ENCODE measurements at regions not wholly inside any gene's neighbourhood (a gene's known extent, or its start where the extent isn't known, plus 50 kb on each side); places are given as distances from the start of the nearest gene placed in this dataset.

DNA sequence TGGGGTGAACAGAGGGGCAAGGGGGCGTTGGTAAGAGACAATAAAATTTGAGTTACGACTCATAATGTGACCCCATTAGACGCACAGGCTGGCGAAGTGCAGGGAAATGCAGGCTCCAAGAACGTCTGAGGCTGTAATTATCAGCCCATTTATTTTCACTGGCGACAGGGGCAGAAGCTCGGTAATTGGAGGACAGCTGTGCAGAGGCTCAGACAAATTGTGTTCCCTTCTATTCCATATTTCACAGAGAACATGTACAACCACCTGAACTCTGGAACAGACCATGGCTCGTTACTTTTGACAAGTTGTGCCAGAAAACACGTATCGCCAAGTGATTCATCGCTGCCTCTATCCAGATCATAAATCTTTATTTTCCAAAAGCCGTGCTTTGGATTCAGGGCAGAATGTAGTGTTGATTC is 137.3 kb upstream of the FRMD4A start:
- no peak for DNase-seq

- DNase-seq = no peak
Observed at GRCh38 chr10:14466257-14466656, 135.5 kb upstream of the FRMD4A start.

DNA sequence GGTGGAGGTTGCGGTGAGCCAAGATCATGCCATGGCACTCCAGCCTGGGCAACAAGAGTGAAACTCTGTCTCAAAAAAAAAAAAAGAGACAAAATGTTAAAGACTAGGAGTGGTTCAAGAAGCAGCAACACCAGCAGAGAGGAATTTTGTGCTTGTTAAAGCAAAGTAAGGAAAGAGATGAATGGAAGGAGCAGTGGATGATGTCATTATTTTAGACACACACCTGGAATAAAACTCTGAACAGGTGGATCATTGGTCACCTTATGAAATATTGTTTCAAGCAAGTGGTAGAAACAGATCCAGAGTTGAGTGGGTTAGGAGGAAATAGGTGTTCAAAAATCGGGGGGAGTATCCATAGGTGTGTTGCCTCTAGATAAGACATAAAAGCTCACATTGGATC is 129.7 kb upstream of the FRMD4A start:
- DNase-seq = no peak

DNA sequence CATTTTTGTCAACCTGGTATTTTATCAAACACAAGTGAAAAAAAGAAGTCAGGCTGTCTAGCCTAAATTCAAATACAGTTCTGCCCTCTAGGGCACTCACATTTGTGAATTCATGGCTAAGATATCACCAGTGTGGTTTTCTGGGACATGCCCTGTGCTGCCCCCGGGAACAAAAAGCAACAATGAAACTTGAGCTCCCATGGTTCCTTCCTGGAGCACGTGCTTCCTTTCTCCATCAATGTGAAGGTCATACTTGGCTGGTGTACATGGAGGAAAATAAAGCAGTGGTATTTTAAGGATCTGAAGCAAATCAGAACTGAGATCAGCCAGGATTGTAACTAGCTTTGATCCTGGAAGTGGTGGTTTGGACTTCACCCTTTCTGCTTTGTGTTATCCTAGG is 128.9 kb upstream of the FRMD4A start:
- no peak for DNase-seq

GRCh38 chr10:14456870-14457266 is 126.1 kb upstream of the FRMD4A start:
- DNase-seq = no peak

DNA sequence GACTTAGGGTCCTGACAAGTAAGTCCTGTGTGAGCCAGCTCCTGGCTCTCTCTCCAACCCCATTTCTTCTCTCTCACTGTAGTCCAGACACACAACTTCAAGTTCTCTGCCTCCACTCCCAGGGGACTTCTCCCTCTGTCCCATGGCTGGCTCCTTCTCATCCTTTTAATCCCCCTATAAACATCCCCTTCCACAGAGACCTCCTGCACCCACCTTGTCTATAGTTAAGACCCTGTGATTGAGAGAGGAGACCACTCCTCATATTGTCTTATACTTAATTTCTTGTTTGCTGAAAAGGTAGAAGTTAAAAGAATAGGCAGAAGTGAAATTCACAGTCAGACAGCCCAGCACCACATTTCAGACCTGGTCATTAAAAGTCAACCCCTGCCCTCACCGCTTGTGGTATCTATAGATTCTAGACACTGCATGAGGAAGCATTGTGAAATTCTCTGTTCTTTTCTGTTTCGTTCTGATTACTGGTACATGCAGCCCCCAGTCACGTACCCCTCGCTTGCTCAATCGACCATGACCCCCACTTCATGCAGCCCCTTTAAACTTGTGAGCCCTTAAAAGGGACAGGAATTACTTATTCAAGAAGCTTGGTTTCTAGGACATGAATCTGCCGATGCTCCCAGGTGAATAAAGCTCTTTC is 125.6 kb upstream of the FRMD4A start:
- no peak for DNase-seq

GRCh38 chr10:14454629-14455028 is 123.9 kb upstream of the FRMD4A start:
- no peak for DNase-seq

DNA sequence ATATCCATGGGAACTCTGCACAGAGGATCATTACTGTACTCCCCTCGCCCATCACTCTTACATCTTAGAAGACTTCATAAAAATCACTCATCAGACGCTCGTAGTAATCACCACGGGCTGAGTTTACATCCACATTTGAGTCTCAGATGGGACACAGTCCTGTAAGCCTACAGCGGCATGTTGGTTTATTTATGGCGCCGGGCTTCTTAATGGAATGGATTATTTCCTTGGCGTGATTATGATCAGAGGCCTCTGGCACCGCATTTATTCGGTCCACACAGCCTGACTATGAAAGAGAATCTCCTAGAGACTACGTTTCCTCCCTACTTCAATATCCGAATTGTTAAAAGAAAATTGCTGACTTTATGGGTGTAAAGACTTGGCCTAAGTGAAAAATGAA is 123.5 kb upstream of the FRMD4A start:
- DNase-seq = no peak

DNA sequence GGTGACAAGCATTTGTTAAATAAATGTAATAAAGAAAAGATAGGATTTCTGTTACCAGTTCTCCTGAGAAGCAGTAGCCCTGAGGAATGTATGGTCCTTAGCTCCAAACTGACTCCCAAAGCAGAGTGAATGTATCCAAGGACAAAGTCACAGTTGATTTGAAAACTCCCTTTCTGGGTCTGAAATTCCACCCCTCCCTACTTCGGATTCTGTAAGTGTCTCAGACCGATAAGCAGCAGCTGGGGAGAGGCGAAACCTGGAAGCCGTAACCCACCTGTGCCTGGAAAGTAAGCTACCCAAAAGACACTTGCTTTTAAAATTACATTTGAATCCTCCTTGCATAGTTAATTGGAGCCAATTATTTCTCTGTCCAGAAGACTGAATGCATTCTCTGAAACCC is 122.9 kb upstream of the FRMD4A start:
- no peak for DNase-seq

- DNase-seq = no peak
Observed at GRCh38 chr10:14451341-14451740, 120.6 kb upstream of the FRMD4A start.

- no peak for DNase-seq
Observed at GRCh38 chr10:14450041-14450491, 119.3 kb upstream of the FRMD4A start.

- no peak for DNase-seq
Observed at GRCh38 chr10:14449293-14449815, 118.6 kb upstream of the FRMD4A start.

GRCh38 chr10:14448197-14448990 is 117.7 kb upstream of the FRMD4A start:
- DNase-seq = no peak

- no peak for DNase-seq
Observed at GRCh38 chr10:14447094-14447839, 116.5 kb upstream of the FRMD4A start.

DNA sequence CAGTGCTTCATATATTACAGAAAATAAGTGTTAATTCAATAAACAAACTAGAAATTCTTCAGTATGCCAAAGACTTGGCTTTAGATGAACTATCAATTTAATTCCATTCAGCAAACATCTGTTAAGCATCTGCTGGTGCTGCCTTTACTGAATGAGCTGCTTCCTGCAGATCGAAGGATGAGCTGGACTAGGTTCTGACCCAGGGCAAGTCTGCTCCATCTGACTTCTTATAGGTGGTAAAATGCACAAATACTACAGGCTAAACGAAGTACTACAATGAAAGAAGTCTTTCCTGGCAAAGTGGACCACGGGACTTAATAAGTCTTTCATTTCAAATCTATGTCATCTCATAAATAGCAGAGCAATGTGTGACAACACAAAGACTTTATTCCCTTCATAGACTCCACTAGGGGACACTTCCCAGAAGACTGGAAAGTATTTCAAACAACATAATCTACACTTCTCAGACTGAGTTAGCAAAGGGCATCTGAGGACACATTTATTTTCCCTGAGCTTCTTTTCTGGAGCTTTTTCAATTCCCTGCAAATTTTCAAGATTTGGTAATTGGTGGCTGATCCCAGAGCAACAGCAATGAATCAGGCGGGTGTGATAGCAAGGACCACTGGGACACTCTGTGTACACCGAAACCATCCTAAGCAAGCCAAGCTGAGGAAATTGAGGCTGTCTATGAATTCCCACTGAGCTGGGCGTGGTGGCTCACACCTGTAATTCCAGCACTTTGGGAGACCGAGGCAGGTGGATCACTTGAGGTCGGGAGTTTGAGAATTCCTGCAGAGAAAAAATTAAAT is 108.9 kb upstream of the FRMD4A start:
- no peak for DNase-seq

DNA sequence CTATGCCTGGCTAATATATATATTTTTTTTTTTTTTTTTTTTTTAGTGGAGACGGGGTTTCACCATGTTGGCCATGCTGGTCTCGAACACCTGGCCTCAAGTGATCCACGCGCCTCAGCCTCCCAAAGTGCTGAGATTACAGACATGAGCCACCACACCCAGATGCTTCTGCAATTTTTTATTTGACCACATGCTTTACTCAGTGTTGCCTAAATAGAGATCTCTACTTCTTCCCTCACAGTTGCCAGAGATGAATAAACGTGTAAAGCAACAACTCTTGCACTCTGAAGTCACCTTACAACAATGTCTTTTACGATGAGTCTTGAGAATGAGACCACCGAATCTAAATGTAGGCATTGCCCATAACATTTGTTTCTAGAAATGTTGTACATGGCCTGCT is 107.9 kb upstream of the FRMD4A start:
- no peak for DNase-seq

DNA sequence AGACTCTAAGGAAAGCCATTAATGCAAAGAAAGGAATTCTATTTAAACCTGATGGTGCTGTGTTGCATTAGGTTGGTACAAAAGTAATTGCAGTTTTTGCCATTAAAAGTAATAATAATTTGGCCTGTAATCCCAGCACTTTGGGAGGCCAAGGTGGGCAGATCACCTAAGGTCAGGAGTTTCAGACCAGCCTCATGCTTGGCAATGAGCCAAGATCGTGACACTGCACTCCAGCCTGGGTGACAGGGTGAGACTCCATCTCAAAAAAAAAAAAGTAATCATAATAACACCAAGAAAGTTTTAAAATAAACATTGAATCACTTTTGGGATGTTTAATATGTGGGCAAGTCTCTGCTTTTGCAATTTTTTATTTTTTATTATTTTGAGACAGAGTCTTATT is 107.3 kb upstream of the FRMD4A start:
- no peak for DNase-seq

DNA sequence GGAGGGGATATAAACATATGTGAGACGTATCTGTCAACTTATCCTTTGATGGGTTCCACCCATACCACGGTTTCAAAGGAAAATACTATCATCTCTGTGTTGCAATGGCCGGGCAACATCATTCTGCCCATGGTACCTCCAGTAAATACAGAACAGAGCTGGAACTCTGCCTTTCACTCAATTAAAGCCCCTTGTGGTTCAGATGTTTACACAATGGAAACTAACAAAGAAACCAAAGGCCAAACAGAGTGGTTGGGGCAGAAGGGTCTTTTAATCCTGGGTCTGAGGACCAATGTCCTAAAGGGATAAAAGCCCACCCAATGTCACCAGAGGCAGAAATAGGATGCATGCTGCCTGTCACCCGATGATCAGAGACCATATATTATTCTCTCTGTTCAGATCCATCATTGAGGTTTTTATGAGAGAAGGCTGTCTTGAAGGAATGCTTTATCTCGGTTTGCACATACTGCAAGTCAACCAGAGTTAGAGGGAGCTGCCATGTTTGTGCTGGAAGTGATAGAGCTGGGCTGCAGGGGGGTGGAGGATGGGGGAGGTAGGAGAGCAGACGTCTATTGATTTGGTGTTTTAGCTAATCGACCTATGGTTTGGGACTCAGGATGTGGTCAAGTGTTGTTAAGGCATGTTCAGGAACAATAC is 105.4 kb upstream of the FRMD4A start:
- no peak for DNase-seq

- no peak for DNase-seq
Observed at GRCh38 chr10:14433147-14433546, 102.4 kb upstream of the FRMD4A start.

DNA sequence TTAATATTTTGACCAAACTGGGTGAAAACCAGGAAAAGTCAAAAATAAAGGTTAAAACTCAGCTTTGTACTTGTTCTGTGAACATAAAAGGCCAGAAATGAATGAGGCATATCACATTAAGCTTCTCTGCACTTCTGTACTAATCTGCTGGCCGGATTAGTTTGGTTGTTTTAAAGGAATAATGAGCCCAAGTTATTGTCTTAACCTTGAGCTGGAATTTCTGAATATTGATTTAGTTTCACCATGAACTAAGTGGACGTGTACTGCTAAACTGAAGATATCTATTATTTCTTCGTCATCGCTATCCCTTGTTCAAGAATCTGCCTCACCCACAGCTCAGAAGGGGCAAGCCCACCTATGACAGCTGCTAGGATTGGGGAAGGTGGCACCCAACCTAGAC is 101.1 kb upstream of the FRMD4A start:
- DNase-seq = no peak
